GM13976 (cell line): ENCODE measurements at regions not wholly inside any gene's neighbourhood (a gene's known extent, or its start where the extent isn't known, plus 50 kb on each side); places are given as distances from the start of the nearest gene placed in this dataset.

Source experiments
- DNase-seq: peaks from one replicate; pipeline ENCODE4 v3.0.0; 2012; ENCODE audit warnings: low spot score
- CTCF ChIP-seq: IDR thresholded peaks from 2 replicates; pipeline ENCODE4 v1.5.1; 2012; ENCODE audit warnings: borderline replicate concordance, mild to moderate bottlenecking; ENCODE audit not compliant: insufficient read depth; ENCODE audit errors: extremely low read depth, missing control alignments, control extremely low read depth
- in situ Hi-C: fragments of 300-500 bp; cut with MboI; formaldehyde crosslinking; loops from one replicate; pipeline ENCODE4 v1.12.0; 2022; ENCODE audit warnings: low sequenced_read_pairs, mixed read lengths, inconsistent platforms; ENCODE audit not compliant: unreplicated experiment

GRCh38 chr1:57922130-57922529 lies 498.3 kb upstream of the DAB1 start:
- DNase-seq, result no peak
- in situ Hi-C loops, result no loop called here
- no peak for TF ChIP-seq CTCF

- in situ Hi-C loops, result no loop called here
- no peak for DNase-seq
- no peak for TF ChIP-seq CTCF
Observed at GRCh38 chr1:57916041-57916440, 492.2 kb upstream of the DAB1 start.

DNA sequence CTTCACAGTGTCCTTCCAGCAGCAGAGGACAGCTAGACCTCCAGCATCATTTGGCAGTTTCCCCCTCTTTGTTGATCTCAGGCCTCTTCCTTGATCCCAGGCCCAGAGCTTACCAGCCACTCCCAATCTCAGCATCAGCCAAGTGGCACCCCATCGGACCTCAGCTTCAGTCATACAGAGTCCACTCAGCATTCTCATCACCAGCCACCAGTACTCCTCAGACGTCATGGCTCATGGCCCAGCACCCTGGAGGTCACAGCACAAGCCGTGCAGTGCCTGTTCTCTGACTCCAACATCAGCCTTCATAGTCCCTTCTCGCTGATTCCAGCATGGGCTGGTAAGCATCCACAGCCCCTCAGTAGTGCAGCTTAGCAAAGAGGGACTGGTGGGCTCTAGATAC lies 487.6 kb upstream of the DAB1 start:
- no peak for DNase-seq
- TF ChIP-seq CTCF, result no peak
- in situ Hi-C loops, result no loop called here

DNA sequence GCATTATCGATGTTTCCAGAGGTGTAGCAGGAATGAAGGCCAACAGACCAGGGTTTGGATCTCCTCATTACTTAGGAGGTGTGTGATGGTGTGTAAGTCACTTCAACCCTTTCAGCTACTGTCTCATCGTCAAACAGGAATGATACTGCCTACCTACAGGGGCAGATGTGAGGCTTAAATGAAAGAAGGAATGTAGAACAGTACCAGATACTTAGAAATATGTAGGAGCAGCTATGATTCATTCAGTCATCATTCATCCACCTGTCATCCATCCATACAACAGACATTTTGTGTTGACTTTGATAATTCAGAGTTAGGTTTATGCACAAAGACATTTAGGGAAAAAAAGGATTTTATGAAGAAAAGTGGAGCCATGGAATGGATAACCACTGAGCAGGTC lies 486.9 kb upstream of the DAB1 start:
- no peak for TF ChIP-seq CTCF
- in situ Hi-C loops, result no loop called here
- DNase-seq, result no peak

DNA sequence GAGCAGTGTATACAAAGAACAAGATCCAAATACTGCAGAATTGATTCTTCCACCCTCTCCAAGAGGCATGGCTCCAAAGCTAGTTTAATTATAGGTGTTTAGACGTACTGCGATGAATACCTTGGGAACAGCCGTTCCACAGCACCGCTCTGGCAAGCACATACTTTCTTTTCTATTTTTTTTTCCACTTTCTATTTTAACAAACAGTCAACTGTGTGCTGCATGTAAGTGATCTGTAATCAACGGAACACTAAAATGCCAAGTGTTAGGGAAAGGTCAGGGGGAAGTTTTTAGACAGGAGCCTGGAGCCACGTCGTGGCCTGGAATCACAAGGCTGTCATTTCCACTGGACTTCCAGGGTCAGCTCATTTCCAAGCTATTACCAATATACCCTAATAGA lies 486.4 kb upstream of the DAB1 start:
- in situ Hi-C loops, result no loop called here
- no peak for DNase-seq
- no peak for TF ChIP-seq CTCF

DNA sequence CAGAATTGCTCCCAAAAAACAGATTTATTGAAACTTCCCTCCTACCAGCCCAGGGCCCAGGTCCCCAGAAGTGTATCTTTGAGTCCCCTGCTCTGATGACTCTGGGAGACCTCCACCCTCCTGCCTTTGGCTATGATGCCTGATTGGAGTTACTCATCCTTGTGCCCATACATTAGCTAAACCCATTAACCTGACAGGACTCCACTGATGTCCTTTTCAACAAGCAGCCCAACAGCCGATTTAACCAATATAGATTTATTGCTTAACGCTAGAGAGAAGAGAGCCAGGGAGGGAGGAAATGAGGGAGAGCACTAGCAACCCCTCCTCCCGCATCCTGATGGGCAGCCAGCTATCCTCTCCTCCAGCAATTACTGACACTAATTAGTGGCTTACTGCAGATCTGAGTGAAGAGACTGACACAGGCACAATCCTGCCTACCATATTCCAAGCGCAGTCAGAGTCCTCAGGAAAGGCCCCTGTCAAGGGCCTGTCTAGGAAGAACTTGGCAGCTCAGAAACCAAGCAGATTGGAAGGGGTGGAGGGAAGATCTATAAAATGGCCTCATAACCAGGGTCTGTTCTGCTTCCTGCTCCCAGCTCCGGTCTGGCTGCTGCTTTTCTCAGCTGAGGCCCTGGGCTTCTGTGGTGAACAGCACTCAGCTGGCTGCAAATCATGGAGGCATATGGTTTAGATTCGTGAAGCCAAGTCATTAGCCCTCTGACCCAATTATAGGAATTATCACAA lies 484.5 kb upstream of the DAB1 start:
- TF ChIP-seq CTCF, result no peak
- DNase-seq, result no peak
- in situ Hi-C loops, result no loop called here
